ENCODE measurements at regions not wholly inside any gene's neighbourhood (a gene's known extent, or its start where the extent isn't known, plus 50 kb on each side); places are given as distances from the start of the nearest gene placed in this dataset.
"Not testable (repeated sequence)": the region's sequence is repeated elsewhere in the genome, so short reads cannot be mapped to it uniquely, and the experiment has no call there.

DNA sequence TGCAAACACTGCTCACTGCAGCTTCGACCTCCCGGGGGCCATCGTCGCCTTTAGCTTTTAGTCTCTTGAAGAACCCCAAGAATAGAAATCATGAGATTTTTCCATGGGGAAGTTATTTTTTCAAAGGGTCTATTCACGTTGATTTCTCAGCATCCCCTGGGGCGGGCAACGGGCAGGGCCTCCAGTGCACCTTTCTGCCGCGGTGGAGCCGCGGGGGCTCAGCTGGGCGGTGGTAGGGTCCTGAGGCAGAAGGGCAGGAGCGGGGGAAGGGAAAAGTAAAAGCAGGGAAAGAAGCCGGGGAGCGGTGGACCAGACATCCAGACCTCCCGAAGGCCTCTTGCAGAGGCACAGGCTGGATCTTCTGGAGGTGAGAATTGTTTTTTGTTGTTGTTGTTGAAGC, 253.8 kb downstream of the FAM72C start:
- DNase-seq (no peak), ATAC-seq (replicated peaks) (no peak)
- Mint-ChIP-seq H3K4me1 (peaks cover 0 to 4% of the 10 kb centered on the region in 2 donors), H3K27ac (no peak overlapping the region), H3K4me3 (no peak overlapping the region), H3K27me3 (peaks cover 25 to 35% of the 10 kb centered on the region in 2 donors), H3K9me3 (peaks cover 3 to 6% of the 10 kb centered on the region in 2 donors), H3K36me3 (no peaks in the 10 kb centered on the region)

DNA sequence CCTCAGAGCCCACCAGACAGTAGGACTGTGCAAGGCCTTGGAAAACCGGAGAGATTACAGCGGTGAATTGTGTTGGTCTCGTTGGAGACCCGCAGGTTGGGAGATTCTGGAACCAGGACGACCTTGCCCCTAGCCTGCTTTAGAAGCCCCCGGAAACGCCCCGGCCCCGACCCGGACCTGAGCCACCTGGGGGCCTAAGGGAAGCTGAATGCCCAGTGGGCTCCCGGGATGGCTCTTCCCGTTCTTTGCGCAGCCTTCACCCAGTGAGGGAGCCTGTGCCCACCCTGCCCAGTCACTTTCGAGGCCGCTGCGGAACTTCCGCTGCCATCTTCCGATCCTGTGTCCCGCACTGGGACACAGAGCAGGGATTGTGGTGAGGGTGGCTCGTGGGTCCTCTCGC, 254.4 kb downstream of the FAM72C start:
- H3K27ac Mint-ChIP-seq, result no peak overlapping the region
- no peak for DNase-seq
- H3K9me3 Mint-ChIP-seq, result peaks cover 3 to 6% of the 10 kb centered on the region in 2 donors
- no peaks in the 10 kb centered on the region for H3K36me3 Mint-ChIP-seq
- H3K4me3 Mint-ChIP-seq, result no peak overlapping the region
- peaks cover 23 to 35% of the 10 kb centered on the region in 2 donors for H3K27me3 Mint-ChIP-seq
- peaks cover 0 to 4% of the 10 kb centered on the region in 2 donors for H3K4me1 Mint-ChIP-seq
- no peak for ATAC-seq (replicated peaks)

DNA sequence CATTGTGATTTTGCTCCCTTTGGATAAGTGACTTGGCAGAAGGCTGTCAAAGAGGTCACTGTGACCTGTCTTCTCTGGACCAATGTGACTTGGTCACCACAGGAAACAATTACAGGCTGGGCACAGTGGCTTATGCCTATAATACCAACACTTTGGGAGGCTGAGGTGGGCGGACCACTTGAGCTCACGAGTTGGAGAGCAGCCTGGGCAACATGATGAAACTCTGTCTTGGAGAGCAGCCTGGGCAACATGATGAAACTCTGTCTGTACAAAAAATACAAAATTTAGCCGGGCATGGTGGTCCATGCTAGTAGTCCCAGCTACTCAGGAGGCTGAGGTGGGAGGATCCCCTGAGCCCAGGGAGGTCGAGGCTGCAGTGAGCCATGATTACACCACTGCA, 256.9 kb downstream of the FAM72C start:
- peaks cover 11 to 32% of the 10 kb centered on the region in 2 donors for H3K27me3 Mint-ChIP-seq
- not testable (repeated sequence) for H3K4me1 Mint-ChIP-seq; ATAC-seq (replicated peaks); DNase-seq; H3K4me3 Mint-ChIP-seq; H3K36me3 Mint-ChIP-seq; H3K9me3 Mint-ChIP-seq; H3K27ac Mint-ChIP-seq

DNA sequence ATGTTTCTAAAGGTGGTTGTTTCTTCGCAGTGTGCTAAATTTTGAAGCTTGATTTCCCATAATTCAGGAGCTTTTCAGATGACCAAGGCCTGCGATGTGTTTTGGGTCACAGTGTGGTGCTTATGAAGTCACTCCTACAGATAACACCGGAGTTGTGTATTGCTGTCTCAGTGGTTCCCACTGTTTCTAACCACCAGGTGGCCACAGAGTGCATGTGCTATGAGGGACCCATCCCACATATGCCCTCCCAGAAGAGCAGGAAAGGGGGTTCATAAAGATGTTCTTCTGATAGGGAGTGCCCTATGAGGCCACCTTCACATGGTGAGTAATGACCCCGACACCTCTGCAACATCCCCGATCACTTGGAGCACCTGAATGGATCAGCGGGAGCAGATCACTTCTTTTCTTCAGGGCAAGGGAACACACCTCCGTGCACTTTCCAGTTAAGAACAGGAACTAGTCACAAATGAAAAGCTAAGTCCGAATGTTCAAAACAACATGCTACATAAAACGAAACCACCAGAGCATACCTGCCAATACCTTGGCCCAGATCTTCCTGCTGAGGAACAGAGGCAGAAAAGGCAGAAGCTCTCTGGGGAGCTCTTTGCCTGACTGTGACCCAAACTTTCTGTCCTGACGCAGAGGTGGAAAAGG, 262.1 kb downstream of the FAM72C start:
- peak; percentile 60 to 71 for ATAC-seq (replicated peaks)
- H3K4me3 Mint-ChIP-seq, H3K36me3 Mint-ChIP-seq: not testable (repeated sequence)

DNA sequence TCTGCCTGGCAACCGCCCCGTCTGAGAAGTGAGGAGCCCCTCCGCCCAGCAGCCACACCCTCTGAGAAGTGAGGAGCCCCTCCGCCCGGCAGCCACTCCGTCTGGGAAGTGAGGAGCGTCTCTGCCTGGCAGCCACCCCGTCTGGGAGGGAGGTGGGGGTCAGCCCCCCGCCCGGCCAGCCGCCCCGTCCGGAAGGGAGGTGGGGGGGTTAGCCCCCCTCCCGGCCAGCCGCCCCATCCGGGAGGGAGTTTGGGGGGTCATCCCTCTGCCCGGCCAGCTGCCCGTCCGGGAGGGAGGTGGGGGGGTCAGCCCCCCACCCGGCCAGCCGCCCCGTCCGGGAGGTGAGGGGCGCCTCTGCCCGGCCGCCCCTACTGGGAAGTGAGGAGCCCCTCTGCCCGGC, 269.0 kb downstream of the FAM72C start:
- not testable (repeated sequence) for DNase-seq; ATAC-seq (replicated peaks); H3K36me3 Mint-ChIP-seq; H3K4me3 Mint-ChIP-seq; H3K27ac Mint-ChIP-seq
- peaks cover 34 to 47% of the 10 kb centered on the region in 2 donors for H3K27me3 Mint-ChIP-seq
- H3K4me1 Mint-ChIP-seq, result peaks cover 6 to 15% of the 10 kb centered on the region in 2 donors
- H3K9me3 Mint-ChIP-seq, result peaks cover 5 to 11% of the 10 kb centered on the region in 2 donors

More for the DNA sequence above, 262.1 kb downstream of the FAM72C start:
- H3K27ac Mint-ChIP-seq, H3K4me1 Mint-ChIP-seq, H3K9me3 Mint-ChIP-seq, DNase-seq: not testable (repeated sequence)
- H3K27me3 Mint-ChIP-seq, result peaks cover 22 to 29% of the 10 kb centered on the region in 2 donors

DNA sequence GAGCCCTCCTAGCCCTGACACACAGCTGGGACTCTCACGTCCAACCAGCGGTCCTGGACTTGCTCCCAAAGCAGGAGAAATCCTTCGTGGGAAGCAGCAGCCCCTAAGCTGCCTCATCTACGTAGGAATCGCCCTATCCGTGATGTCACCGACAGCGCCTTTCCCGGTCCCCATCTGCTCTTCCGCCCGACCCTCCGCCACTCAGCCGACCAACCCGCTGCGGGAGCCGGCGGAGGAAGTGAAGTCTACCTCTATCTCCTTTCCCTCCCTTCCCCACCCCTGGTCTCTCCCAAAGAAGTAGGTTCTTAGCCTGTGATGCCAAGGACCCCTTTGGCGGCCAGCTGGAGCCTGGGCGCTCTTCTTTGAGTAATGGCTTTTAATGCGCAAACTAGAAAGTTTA, 272.1 kb downstream of the FAM72C start:
- peaks cover 6 to 15% of the 10 kb centered on the region in 2 donors for H3K4me1 Mint-ChIP-seq
- H3K27ac Mint-ChIP-seq, result no peak overlapping the region
- H3K4me3 Mint-ChIP-seq, result no peak overlapping the region
- peaks cover 5 to 11% of the 10 kb centered on the region in 2 donors for H3K9me3 Mint-ChIP-seq
- no peak for ATAC-seq (replicated peaks)
- no peak for DNase-seq
- peaks cover 50 to 58% of the 10 kb centered on the region in 2 donors for H3K27me3 Mint-ChIP-seq
- peaks cover 0 to 6% of the 10 kb centered on the region in 2 donors for H3K36me3 Mint-ChIP-seq

DNA sequence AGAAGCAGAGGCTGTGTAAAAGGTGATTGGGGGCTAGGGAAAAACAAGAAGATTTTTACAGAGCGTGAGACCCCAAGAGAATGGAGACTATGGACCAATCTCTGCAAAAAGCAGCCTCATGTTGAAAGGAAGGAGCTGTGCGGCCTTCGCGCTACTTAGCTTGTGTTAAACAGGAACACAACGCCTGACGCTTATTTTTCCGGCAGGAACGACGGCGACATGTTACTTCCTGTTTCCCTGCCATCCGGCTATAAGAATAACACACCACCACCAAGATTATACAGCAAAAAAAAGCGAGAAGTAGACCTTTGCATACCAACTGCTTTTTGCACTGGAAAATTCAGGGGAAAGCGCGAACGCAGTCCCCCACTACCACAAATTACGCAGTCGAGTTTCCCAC, 272.7 kb downstream of the FAM72C start:
- H3K36me3 Mint-ChIP-seq, result peaks cover 0 to 6% of the 10 kb centered on the region in 2 donors
- no peak overlapping the region for H3K27ac Mint-ChIP-seq
- H3K27me3 Mint-ChIP-seq, result peaks cover 56 to 64% of the 10 kb centered on the region in 2 donors
- peaks cover 5 to 11% of the 10 kb centered on the region in 2 donors for H3K9me3 Mint-ChIP-seq
- DNase-seq (no peak), ATAC-seq (replicated peaks) (no peak)
- H3K4me1 Mint-ChIP-seq, result peaks cover 6 to 15% of the 10 kb centered on the region in 2 donors
- H3K4me3 Mint-ChIP-seq, result peak overlapping the region in 1 of 2 donors; percentile 43

DNA sequence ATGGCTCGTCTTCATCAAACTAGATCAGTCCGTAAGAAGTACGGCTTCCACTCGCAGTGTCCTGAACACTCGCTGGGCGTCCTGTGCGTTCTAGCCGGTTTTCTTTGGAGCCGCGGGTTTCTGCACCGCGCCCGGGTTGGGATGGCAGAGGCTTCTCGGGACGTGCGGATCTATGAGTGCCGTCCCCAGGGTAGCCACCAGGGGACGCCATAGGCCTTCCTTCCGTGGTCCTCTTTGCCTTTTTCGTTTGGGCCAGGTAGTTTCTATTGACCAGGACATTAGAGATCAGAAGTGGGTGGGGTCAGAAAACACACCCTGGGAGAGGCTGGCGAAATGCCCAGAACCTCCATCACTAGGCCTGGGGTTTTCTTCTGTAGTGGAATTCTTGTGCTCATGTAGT, 273.8 kb downstream of the FAM72C start:
- Mint-ChIP-seq H3K36me3 (peaks cover 0 to 6% of the 10 kb centered on the region in 2 donors), H3K4me1 (peaks cover 6 to 15% of the 10 kb centered on the region in 2 donors), H3K4me3 (peak overlapping the region in 1 of 2 donors; percentile 10), H3K27me3 (peaks cover 65 to 74% of the 10 kb centered on the region in 2 donors), H3K9me3 (peaks cover 5 to 11% of the 10 kb centered on the region in 2 donors), H3K27ac (peak overlapping the region; percentile 26)
- DNase-seq (no peak), ATAC-seq (replicated peaks) (no peak)

DNA sequence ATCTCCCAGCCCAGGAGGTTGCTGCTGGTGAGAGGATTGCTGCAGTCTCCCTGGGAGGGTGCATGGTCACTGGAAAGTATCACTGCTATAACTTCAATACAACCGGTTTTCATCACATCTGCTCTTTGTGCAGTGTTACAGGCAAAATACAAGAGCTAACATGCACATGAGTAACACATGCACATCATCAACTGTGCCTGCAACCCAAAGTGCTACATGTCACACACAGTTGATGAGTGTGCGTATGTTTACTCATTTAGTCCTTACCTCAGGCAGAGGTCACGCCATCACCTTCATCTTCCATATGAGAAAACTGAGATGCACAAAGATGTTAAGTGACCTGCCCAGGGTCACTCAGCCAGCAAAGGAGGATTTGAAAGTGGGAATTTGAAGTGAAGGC, 277.7 kb downstream of the FAM72C start:
- H3K27ac Mint-ChIP-seq, result no peak overlapping the region
- no peak for DNase-seq
- H3K4me1 Mint-ChIP-seq, result peaks cover 6 to 11% of the 10 kb centered on the region in 2 donors
- no peak overlapping the region for H3K4me3 Mint-ChIP-seq
- H3K27me3 Mint-ChIP-seq, result peaks cover 72 to 74% of the 10 kb centered on the region in 2 donors
- peaks cover 0 to 6% of the 10 kb centered on the region in 2 donors for H3K36me3 Mint-ChIP-seq
- no peak for ATAC-seq (replicated peaks)
- peaks cover 6 to 8% of the 10 kb centered on the region in 2 donors for H3K9me3 Mint-ChIP-seq

DNA sequence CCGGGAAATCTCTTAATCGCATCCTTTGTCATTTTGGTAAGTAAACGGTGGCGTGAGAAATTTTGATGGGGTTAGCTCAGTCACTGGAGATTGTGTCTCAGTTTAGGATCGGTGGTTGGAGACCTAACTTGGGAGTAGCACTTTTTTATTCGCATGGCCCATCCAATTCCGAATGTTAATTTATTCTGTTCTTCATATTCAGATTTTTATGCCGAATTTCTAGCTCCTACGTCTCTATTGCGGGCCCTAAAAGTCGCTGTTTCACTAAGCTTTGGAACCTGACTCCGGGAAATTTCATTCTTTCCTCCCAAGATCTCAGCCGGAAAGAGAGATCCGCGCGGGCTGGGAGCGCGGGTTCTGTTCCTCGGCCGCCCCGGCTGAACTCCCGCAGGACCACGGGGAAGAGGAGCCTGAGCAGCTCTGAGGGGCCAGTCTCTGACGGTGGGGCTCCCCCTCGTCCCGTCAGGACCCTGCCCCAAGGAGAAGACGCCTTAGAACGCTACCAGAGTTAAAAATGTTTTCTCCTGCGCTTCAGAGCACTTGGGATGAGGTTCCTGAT, 279.7 kb downstream of the FAM72C start:
- peaks cover 58 to 61% of the 10 kb centered on the region in 2 donors for H3K27me3 Mint-ChIP-seq
- no peak for ATAC-seq (replicated peaks)
- no peaks in the 10 kb centered on the region for H3K36me3 Mint-ChIP-seq
- peaks cover 0 to 1% of the 10 kb centered on the region in 2 donors for H3K9me3 Mint-ChIP-seq
- no peak for DNase-seq
- no peak overlapping the region for H3K27ac Mint-ChIP-seq
- H3K4me1 Mint-ChIP-seq, result no peaks in the 10 kb centered on the region
- H3K4me3 Mint-ChIP-seq, result no peak overlapping the region

DNA sequence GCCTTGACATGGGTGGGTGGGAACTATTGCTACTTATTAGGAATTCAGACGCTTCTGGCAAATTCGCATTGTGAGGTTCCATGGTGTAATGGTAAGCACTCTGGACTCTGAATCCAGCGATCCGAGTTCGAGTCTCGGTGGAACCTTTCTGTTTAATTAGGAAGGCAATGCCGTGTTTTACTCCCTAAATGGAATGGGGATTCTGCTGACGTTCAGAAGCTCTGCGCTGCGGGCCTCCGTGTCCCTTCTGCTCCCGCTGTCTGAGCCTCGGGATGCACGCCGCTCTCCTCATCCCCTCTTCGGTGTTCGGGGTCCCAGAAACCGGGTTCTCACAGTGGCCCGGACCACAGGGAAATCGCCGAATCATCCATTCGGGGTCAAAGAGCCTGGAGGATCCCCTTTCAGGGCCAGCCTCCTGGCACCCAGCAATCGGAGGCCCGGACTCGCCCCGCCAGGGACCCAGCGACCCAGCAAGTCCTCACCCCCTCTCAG, 280.3 kb downstream of the FAM72C start:
- DNase-seq (no peak), ATAC-seq (replicated peaks) (no peak)
- peaks cover 0 to 1% of the 10 kb centered on the region in 2 donors for H3K9me3 Mint-ChIP-seq
- H3K4me1 Mint-ChIP-seq, result no peaks in the 10 kb centered on the region
- H3K4me3 Mint-ChIP-seq, result no peak overlapping the region
- peaks cover 52 to 56% of the 10 kb centered on the region in 2 donors for H3K27me3 Mint-ChIP-seq
- H3K36me3 Mint-ChIP-seq, result no peaks in the 10 kb centered on the region
- no peak overlapping the region for H3K27ac Mint-ChIP-seq

DNA sequence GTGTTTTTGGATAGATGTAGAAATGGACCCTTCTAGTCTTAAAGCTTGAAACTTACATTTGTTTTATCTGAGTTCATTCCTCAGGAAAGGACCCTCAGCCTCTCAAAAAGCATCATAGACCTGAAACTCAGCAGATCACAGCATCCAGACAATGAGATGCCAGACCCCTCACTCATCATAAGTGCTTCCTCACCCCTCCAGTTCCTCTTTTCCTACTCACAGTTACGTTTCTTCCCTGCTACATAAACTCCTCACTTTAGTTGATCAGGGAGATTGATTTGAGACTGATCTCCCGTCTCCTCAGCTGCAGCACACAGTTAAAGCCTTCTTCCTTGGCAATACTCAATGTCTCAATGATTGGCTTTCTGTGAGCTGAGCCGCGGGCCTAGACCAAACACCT, 282.0 kb downstream of the FAM72C start:
- DNase-seq (no peak), ATAC-seq (replicated peaks) (no peak)
- H3K9me3 Mint-ChIP-seq, result peaks cover 0 to 3% of the 10 kb centered on the region in 2 donors
- no peaks in the 10 kb centered on the region for H3K4me1 Mint-ChIP-seq
- H3K27me3 Mint-ChIP-seq, result peaks cover 42 to 47% of the 10 kb centered on the region in 2 donors
- H3K36me3 Mint-ChIP-seq, result no peaks in the 10 kb centered on the region
- H3K27ac Mint-ChIP-seq, result no peak overlapping the region
- H3K4me3 Mint-ChIP-seq, result no peak overlapping the region

DNA sequence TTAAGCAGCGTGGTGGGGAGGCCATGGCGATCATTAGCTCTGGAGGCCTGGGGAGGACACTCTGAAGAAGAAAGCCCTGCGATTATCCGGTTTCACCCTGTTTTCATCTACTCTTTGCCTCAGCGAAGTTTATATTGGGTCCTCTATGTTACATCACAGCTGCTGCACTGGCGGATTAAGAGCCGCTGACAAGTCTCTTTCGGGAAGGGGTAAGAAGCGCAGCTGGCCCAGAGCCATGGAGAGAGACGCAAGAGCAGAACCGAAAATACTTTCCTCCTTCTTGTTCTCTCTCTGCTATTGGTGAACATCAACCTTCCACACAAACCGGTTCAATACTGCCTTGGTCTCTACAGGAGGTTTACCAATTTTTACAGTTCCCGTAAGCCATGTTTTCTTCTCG, 291.5 kb downstream of the FAM72C start:
- no peak overlapping the region for H3K27ac Mint-ChIP-seq
- H3K27me3 Mint-ChIP-seq, result peaks cover 11 to 20% of the 10 kb centered on the region in 2 donors
- no peak overlapping the region for H3K4me3 Mint-ChIP-seq
- no peaks in the 10 kb centered on the region for H3K4me1 Mint-ChIP-seq
- DNase-seq (no peak), ATAC-seq (replicated peaks) (no peak)
- H3K9me3 Mint-ChIP-seq, result peaks cover 9 to 11% of the 10 kb centered on the region in 2 donors
- no peaks in the 10 kb centered on the region for H3K36me3 Mint-ChIP-seq

DNA sequence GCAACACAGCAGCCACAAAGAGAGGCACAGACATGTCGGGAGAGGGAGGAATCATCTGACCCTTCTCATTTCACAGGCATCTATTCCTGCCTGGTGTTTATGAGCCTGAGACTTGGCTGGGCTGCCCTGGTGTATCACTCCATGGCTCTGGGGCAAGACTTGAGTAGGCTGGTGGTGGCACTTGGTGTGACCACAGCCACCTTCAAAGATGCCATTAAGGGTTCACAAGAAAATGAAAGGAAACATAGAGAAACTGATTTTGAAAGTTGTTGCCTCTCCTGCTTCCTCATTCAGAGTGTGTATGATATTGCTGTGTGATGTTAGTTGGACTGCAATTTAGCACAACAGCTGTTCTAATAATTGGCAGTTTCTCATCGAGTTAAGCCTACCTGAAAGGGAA, 298.8 kb downstream of the FAM72C start:
- H3K36me3 Mint-ChIP-seq, result peaks cover 0 to 1% of the 10 kb centered on the region in 2 donors
- H3K4me1 Mint-ChIP-seq, result no peaks in the 10 kb centered on the region
- no peak overlapping the region for H3K27ac Mint-ChIP-seq
- peaks cover 17 to 23% of the 10 kb centered on the region in 2 donors for H3K9me3 Mint-ChIP-seq
- H3K27me3 Mint-ChIP-seq, result peaks cover 35 to 45% of the 10 kb centered on the region in 2 donors
- DNase-seq (no peak), ATAC-seq (replicated peaks) (no peak)
- no peak overlapping the region for H3K4me3 Mint-ChIP-seq

DNA sequence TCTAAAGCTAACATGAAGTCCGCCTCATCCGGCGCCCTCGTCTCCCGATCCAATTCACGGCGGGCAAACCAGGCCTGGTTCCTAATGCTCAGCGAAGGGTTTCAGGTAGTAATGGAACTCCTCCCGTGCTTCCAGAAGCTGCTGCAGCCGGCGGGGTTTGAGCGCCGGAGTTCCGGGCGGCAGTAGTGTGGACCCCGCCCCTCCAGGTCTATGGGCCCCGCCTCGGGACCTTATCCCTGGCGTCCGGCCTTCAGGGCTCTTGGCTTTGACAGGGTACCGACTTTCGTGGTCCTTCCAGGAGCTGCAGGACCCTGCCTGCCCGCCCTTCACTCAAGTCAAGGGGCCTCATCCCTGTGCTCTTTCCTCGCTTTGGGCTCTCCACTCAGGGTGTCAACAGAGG, 304.1 kb downstream of the FAM72C start:
- no peaks in the 10 kb centered on the region for H3K4me1 Mint-ChIP-seq
- DNase-seq, result no peak
- H3K9me3 Mint-ChIP-seq, result peaks cover 17% of the 10 kb centered on the region in 2 donors
- no peak for ATAC-seq (replicated peaks)
- peaks cover 0 to 3% of the 10 kb centered on the region in 2 donors for H3K36me3 Mint-ChIP-seq
- peaks cover 53 to 57% of the 10 kb centered on the region in 2 donors for H3K27me3 Mint-ChIP-seq
- no peak overlapping the region for H3K4me3 Mint-ChIP-seq
- H3K27ac Mint-ChIP-seq, result no peak overlapping the region

Data from stimulated activated naive B cell treated with anti-CD40 and anti-IgM and Interleukin-4, amounts not matched to agents 10 μg/mL and 1 μg/mL and 100 μg/mL, for 72 hours (primary cell).